Transverse colon (tissue), 3 donors: ENCODE measurements at regions not wholly inside any gene's neighbourhood (a gene's known extent, or its start where the extent isn't known, plus 50 kb on each side); places are given as distances from the start of the nearest gene placed in this dataset.

Source experiments
- EP300 ChIP-seq: sonication (generic); formaldehyde crosslinking; IDR thresholded peaks from one replicate; pipeline ENCODE4 v1.6.1; 2017; ENCODE audit warnings: antibody characterized with exemption, low read depth
- POLR2A ChIP-seq: fragments of 450-650 bp; IDR thresholded peaks from one replicate; pipeline ENCODE4 v1.6.1; 2016; ENCODE audit warnings: antibody characterized with exemption, mild to moderate bottlenecking, moderate library complexity
- TF ChIP-seq, protein P1 (sequence below), 5 experiments: fragments of 200-600 bp in 3 of 5; fragments of 450-650 bp in 2 of 5; sonication (generic) in 3 of 5; IDR thresholded peaks; 1 replicate in 2 of 5; 2 replicates in 3 of 5; pipeline ENCODE4 v1.5.1; 2016 to 2017; ENCODE audit warnings: antibody characterized with exemption in 5 of 5, inconsistent platforms in 3 of 5, mild to moderate bottlenecking in 2 of 5, moderate library complexity in 1 of 5

DNA sequence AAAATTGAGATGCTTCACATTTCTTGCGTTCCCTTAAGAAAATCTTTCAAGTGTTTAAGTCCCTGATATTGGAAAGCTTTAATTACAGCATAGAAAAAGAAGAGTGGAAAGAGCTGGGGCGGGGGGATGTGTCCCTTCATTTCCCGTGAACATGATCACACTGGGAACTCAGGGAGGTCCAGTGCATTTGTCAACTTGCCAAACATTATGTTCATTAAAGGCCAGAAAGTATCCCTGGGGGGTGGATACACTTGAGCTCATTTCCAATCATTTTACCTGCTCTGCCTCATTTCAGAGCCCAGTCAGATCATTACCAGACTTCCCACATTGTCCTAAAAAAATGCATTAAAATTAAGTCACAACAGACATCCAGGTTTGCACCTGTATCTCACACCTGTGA, 123.6 kb upstream of the KCNJ15 start:
- TF ChIP-seq, protein P1, sequence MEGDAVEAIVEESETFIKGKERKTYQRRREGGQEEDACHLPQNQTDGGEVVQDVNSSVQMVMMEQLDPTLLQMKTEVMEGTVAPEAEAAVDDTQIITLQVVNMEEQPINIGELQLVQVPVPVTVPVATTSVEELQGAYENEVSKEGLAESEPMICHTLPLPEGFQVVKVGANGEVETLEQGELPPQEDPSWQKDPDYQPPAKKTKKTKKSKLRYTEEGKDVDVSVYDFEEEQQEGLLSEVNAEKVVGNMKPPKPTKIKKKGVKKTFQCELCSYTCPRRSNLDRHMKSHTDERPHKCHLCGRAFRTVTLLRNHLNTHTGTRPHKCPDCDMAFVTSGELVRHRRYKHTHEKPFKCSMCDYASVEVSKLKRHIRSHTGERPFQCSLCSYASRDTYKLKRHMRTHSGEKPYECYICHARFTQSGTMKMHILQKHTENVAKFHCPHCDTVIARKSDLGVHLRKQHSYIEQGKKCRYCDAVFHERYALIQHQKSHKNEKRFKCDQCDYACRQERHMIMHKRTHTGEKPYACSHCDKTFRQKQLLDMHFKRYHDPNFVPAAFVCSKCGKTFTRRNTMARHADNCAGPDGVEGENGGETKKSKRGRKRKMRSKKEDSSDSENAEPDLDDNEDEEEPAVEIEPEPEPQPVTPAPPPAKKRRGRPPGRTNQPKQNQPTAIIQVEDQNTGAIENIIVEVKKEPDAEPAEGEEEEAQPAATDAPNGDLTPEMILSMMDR (IDR thresholded peaks at IDR 0.05), result no peak
- TF ChIP-seq POLR2A (no peak), EP300 (no peak)
